GM12874 (cell line): ENCODE measurements at regions not wholly inside any gene's neighbourhood (a gene's known extent, or its start where the extent isn't known, plus 50 kb on each side); places are given as distances from the start of the nearest gene placed in this dataset.

Source experiments
- TF ChIP-seq, protein P1 (sequence below): IDR thresholded peaks from 2 replicates; pipeline ENCODE4 v1.5.1; 2011; ENCODE audit warnings: low read depth, mild to moderate bottlenecking, control low read depth, low read length, moderate library complexity; ENCODE audit not compliant: insufficient read depth

DNA sequence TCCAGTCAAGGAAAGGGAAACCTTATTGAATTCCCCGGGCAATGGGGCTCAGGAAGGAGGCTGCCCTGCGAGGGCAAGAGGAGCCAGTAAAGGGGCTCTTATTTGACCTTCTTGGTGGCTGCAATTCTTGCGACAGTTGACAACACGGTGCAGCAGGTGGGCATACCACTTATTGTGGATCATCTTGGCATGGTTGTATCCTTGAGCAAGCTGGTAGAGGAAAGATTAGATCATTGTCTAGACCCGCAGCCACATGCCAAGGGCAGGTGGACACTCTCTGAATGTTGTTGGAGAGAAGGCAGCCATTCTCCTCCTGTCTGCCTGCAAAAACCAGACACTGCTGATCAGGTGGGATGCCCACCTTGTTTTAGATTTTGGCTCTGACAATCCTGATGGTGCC, 170.2 kb upstream of the CHST9 start:
- TF ChIP-seq, protein P1, sequence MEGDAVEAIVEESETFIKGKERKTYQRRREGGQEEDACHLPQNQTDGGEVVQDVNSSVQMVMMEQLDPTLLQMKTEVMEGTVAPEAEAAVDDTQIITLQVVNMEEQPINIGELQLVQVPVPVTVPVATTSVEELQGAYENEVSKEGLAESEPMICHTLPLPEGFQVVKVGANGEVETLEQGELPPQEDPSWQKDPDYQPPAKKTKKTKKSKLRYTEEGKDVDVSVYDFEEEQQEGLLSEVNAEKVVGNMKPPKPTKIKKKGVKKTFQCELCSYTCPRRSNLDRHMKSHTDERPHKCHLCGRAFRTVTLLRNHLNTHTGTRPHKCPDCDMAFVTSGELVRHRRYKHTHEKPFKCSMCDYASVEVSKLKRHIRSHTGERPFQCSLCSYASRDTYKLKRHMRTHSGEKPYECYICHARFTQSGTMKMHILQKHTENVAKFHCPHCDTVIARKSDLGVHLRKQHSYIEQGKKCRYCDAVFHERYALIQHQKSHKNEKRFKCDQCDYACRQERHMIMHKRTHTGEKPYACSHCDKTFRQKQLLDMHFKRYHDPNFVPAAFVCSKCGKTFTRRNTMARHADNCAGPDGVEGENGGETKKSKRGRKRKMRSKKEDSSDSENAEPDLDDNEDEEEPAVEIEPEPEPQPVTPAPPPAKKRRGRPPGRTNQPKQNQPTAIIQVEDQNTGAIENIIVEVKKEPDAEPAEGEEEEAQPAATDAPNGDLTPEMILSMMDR: no peak

DNA sequence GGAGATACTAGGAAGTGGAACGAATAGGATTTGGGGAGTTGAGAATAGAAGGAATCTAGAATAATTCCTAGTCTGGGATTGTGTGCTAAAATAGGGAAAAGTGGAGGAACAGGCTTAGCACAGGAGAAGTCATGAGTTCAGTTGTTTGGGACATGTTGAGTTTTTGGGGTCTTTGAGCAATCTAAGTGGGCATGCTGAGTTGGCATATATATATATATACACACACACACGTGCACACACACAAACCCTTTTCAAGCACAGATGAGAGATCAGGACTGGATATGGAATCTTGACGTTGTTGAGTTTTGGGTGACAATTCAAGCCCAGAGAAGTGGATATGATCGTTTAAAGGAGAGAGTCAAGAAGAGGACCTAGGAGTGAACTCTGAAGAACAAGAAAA, 168.2 kb upstream of the CHST9 start:
- TF ChIP-seq, protein P1: no peak

DNA sequence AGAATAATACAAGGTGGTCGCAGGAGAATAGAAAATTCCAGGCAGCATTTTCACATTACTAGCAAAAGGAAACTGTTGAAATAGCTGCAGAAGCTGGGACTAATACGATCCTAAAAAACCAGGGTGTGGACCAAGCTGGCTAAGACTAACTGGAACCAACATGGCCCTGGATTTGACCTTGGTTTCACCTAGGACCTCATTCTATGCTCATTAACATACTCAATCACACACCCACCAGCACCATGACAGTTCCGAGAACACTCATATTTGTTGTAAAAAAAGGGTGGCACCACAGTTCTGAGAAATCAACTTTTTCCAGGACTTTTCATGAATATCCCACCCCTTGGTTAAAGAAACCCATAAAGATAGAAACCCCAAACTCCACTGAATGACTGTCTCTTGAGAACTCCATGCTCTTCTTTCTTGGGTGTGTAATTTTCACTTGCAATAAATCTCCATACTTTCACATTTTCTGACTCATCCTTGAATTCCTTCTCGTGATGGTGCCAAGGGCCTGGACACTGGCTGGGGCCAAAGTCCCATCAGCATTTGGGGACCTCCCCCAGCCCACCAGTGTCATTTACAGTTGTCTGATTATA, 164.3 kb upstream of the CHST9 start:
- TF ChIP-seq, protein P1: no peak

DNA sequence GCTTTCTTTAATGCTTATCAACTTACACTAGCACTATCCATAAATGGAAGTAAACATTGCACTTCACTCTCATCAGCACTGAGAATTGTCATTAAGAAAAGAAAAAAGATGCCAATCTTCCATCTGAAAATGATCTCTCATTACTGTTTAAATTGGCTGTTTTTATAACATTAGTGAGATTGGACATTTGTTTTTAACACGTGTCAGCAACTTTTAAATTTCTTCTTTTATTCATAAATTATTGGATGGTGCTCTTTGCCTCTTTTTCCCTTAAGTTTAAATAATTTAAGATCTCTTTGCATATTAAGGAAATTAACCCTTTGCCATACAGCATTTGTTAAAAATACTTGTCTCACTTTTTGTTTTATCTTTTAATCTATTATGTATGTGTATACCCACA, 146.5 kb upstream of the CHST9 start:
- TF ChIP-seq, protein P1: no peak

DNA sequence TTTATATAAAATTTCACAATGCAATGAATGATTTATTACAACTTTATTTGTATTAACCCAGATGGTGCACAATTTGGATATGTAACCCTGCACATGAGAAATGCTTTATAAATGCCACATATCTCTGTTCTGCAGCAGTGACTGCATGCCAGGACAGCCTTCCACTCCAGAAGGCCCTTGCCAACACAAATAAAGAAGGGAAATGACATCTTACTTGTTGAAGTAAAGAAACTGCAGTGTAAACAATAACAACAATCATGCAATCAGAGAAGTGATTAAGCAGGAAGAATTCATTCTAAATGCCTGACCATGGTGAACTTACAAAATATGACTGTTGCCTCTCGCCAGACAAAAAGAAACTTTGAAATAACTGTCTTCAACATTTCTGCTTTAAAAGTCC, 129.9 kb upstream of the CHST9 start:
- TF ChIP-seq, protein P1: no peak

DNA sequence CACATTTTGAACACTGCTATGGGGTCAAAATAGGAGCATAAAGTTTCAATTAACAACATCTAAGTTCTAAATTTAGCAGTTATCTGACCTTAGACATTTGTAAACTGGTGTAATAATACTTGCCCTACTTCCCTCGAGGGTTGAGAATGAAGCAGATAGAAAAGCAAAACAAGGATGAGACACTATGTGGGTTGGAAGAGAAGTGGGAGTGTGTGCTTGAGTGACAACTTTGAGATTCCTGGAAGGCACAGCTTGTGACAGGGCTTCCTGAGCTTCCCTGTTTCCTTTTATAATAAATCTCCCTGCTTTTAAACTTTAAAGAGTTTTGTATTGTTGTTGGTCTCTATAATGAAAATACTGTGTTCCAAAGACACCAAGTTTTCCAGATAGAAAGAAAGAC, 128.6 kb upstream of the CHST9 start:
- TF ChIP-seq, protein P1: no peak

DNA sequence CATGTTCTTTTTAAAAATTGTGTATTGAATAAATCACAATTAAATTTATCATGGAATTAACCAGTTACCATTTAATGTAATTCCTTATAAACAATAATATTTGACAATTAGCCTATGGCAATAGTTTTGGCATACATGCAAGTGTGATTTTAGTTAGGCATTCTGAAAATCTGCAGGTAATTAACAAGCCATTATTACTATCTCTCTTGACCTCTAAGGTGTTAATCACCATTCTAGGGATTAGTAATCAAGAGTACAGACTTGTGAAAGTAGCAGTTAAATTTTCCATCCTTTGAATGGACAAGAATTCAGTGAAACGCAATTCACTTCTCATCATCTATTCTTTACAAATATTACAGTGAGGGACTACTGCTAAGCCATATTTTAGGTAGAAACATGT, 127.7 kb upstream of the CHST9 start:
- TF ChIP-seq, protein P1: no peak
